Peyer's patch (tissue), 4 donors: ENCODE measurements at regions not wholly inside any gene's neighbourhood (a gene's known extent, or its start where the extent isn't known, plus 50 kb on each side); places are given as distances from the start of the nearest gene placed in this dataset.

Experiments used
- CTCF ChIP-seq, 6 experiments: fragments of 450-650 bp in 4 of 6; fragments of 200-600 bp in 2 of 6; sonication (generic) in 1 of 6; IDR thresholded peaks; one replicate each; pipeline ENCODE4 v1.5.1; 2017 to 2019; ENCODE audit warnings: antibody characterized with exemption in 6 of 6, mild to moderate bottlenecking in 3 of 6, moderate library complexity in 1 of 6
- POLR2A ChIP-seq, 2 donors: fragments of 450-650 bp; IDR thresholded peaks; one replicate each; pipeline ENCODE4 v1.5.1; 2017; ENCODE audit warnings: antibody characterized with exemption in 2 of 2, mild to moderate bottlenecking in 2 of 2, moderate library complexity in 2 of 2

GRCh38 chr13:84802073-84802472 lies 919.8 kb upstream of the SLITRK1 start:
- TF ChIP-seq CTCF (IDR thresholded peaks at IDR 0.05), result no peak
- TF ChIP-seq POLR2A (IDR thresholded peaks at IDR 0.05), result no peak
